Neural cell (in vitro differentiated cells): ENCODE measurements at regions not wholly inside any gene's neighbourhood (a gene's known extent, or its start where the extent isn't known, plus 50 kb on each side); places are given as distances from the start of the nearest gene placed in this dataset.
A peak's percentile ranks its signal among the peaks of the same experiment; 100 is the strongest.

Source experiments
- H2AFZ ChIP-seq: fragments of 200-600, 300-800 bp; sonication (generic), shearing (Covaris generic); 2 replicates; pipeline ENCODE4 v1.6.0; 2014; ENCODE audit warnings: low read depth, mild to moderate bottlenecking, antibody characterized with exemption, low read length, moderate library complexity
- H3F3A ChIP-seq: fragments of 200-600 bp; shearing (Covaris generic); 2 replicates; pipeline ENCODE4 v1.6.1; 2016; ENCODE audit warnings: mild to moderate bottlenecking, moderate library complexity, mixed read lengths, antibody characterized with exemption, low read length; ENCODE audit not compliant: insufficient read depth, poor library complexity, severe bottlenecking
- H3K27ac ChIP-seq: fragments of 200-600, 300-800 bp; sonication (generic), shearing (Covaris generic); 2 replicates; pipeline ENCODE4 v1.5.1; 2014; ENCODE audit warnings: mild to moderate bottlenecking, low read length, moderate library complexity
- H3K27me3 ChIP-seq: fragments of 300-800, 200-600 bp; sonication (generic), shearing (Covaris generic); 2 replicates; pipeline ENCODE4 v1.6.0; 2014; ENCODE audit warnings: mild to moderate bottlenecking, low read depth, low read length, moderate library complexity; ENCODE audit not compliant: insufficient read depth
- H3K36me3 ChIP-seq: fragments of 300-800, 200-600 bp; sonication (generic), shearing (Covaris generic); 2 replicates; pipeline ENCODE4 v1.5.1; 2014; ENCODE audit warnings: mild to moderate bottlenecking, antibody characterized with exemption, low read length, moderate library complexity; ENCODE audit not compliant: insufficient read depth
- H3K4me2 ChIP-seq: fragments of 300-800, 200-600 bp; sonication (generic), shearing (Covaris generic); 2 replicates; pipeline ENCODE4 v1.6.0; 2014; ENCODE audit warnings: mild to moderate bottlenecking, low read length
- H3K4me3 ChIP-seq: fragments of 300-800, 200-600 bp; sonication (generic), shearing (Covaris generic); 2 replicates; pipeline ENCODE4 v1.5.1; 2014; ENCODE audit warnings: mild to moderate bottlenecking, low read length, moderate library complexity
- H3K79me2 ChIP-seq: fragments of 200-600 bp; shearing (Covaris generic); replicated peaks from 2 replicates; pipeline ENCODE4 v1.6.0; 2014; ENCODE audit warnings: mild to moderate bottlenecking, low read length, moderate library complexity; ENCODE audit not compliant: insufficient read depth
- H3K9ac ChIP-seq: fragments of 300-800, 200-600 bp; sonication (generic), shearing (Covaris generic); 2 replicates; pipeline ENCODE4 v1.6.1; 2016; ENCODE audit warnings: mild to moderate bottlenecking, low read length, mixed read lengths
- H3K9me2 ChIP-seq: fragments of 200-600 bp; shearing (Covaris generic); 2 replicates; pipeline ENCODE4 v1.6.1; 2016; ENCODE audit warnings: mild to moderate bottlenecking, low read length, mixed read lengths; ENCODE audit not compliant: insufficient read depth
- H3K9me3 ChIP-seq: fragments of 200-600, 300-800 bp; sonication (generic), shearing (Covaris generic); 2 replicates; pipeline ENCODE4 v1.6.1; 2016; ENCODE audit warnings: mild to moderate bottlenecking, mixed run types, low read length, moderate library complexity, mixed read lengths
- H4K20me1 ChIP-seq: fragments of 200-600 bp; shearing (Covaris generic); 2 replicates; pipeline ENCODE4 v1.6.1; 2016; ENCODE audit warnings: mild to moderate bottlenecking, mixed run types; ENCODE audit not compliant: insufficient read depth
- EP300 ChIP-seq: fragments of 450-650 bp; conservative IDR thresholded peaks from 2 replicates; pipeline ENCODE4 v1.6.1; 2014; ENCODE audit warnings: antibody characterized with exemption, mild to moderate bottlenecking, moderate library complexity; ENCODE audit not compliant: poor library complexity, severe bottlenecking
- EZH2 ChIP-seq: fragments of 200-600, 300-800 bp; shearing (Covaris generic), sonication (generic); IDR thresholded peaks from 2 replicates; pipeline ENCODE4 v1.6.1; 2014; ENCODE audit warnings: antibody characterized with exemption, low read length, borderline replicate concordance, mild to moderate bottlenecking; ENCODE audit not compliant: insufficient read depth, poor library complexity, severe bottlenecking
- MXI1 ChIP-seq: fragments of 450-650 bp; conservative IDR thresholded peaks from 2 replicates; pipeline ENCODE4 v1.6.1; 2014; ENCODE audit warnings: antibody characterized with exemption, mild to moderate bottlenecking; ENCODE audit not compliant: poor library complexity, severe bottlenecking
- POLR2AphosphoS5 ChIP-seq: IDR thresholded peaks from 2 replicates; pipeline ENCODE4 v1.6.1; 2012
- RAD21 ChIP-seq: fragments of 450-650 bp; conservative IDR thresholded peaks from 2 replicates; pipeline ENCODE4 v1.6.1; 2014; ENCODE audit warnings: antibody characterized with exemption, mild to moderate bottlenecking, moderate library complexity
- SMC3 ChIP-seq: fragments of 450-650 bp; conservative IDR thresholded peaks from 2 replicates; pipeline ENCODE4 v1.6.1; 2014; ENCODE audit warnings: antibody characterized with exemption, mild to moderate bottlenecking, moderate library complexity; ENCODE audit not compliant: poor library complexity
- TAF1 ChIP-seq: IDR thresholded peaks from 2 replicates; pipeline ENCODE4 v1.6.1; 2012; ENCODE audit warnings: low read depth
- TF ChIP-seq, protein P1 (sequence below): fragments of 450-650 bp; IDR thresholded peaks from 2 replicates; pipeline ENCODE4 v1.5.1; 2014; ENCODE audit warnings: antibody characterized with exemption, mild to moderate bottlenecking, moderate library complexity; ENCODE audit not compliant: poor library complexity, severe bottlenecking
- TF ChIP-seq, protein P2 (sequence below): IDR thresholded peaks from 2 replicates; pipeline ENCODE4 v1.6.1; 2012; ENCODE audit warnings: borderline replicate concordance

DNA sequence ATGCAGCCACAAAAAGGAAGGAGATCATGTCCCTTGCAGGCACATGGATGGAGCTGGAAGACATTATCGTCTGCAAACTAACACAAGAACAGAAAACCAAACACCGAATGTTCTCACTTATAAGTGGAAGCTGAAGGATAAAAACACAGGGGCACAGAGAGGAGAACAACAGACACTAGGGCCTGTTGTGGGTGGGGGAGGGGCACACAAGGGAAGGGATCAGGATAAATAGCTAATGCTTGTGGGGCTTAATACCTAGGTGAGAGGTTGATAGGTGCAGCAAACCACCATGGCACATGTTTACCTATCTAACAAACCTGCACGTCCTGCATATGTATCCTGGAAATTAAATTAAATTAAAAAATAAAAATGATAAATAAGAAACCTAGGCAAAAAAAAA, 969.9 kb downstream of the TTLL7 start:
- H3K27ac ChIP-seq: peak overlapping the region; percentile 69
- H3K9me2 ChIP-seq: no peaks in the 10 kb centered on the region
- no peak overlapping the region for H3K4me2 ChIP-seq
- H3K79me2 ChIP-seq: no peaks in the 10 kb centered on the region
- no peak overlapping the region for H2AFZ ChIP-seq
- H3K27me3 ChIP-seq: no peaks in the 10 kb centered on the region
- no peak overlapping the region for H3K4me3 ChIP-seq
- no peak overlapping the region for H3K9ac ChIP-seq
- TF ChIP-seq EZH2 (no peak), MXI1 (no peak), POLR2AphosphoS5 (no peak), EP300 (no peak), TAF1 (no peak), RAD21 (no peak), SMC3 (no peak)
- TF ChIP-seq, protein P1, sequence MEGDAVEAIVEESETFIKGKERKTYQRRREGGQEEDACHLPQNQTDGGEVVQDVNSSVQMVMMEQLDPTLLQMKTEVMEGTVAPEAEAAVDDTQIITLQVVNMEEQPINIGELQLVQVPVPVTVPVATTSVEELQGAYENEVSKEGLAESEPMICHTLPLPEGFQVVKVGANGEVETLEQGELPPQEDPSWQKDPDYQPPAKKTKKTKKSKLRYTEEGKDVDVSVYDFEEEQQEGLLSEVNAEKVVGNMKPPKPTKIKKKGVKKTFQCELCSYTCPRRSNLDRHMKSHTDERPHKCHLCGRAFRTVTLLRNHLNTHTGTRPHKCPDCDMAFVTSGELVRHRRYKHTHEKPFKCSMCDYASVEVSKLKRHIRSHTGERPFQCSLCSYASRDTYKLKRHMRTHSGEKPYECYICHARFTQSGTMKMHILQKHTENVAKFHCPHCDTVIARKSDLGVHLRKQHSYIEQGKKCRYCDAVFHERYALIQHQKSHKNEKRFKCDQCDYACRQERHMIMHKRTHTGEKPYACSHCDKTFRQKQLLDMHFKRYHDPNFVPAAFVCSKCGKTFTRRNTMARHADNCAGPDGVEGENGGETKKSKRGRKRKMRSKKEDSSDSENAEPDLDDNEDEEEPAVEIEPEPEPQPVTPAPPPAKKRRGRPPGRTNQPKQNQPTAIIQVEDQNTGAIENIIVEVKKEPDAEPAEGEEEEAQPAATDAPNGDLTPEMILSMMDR: no peak
- TF ChIP-seq, protein P2, sequence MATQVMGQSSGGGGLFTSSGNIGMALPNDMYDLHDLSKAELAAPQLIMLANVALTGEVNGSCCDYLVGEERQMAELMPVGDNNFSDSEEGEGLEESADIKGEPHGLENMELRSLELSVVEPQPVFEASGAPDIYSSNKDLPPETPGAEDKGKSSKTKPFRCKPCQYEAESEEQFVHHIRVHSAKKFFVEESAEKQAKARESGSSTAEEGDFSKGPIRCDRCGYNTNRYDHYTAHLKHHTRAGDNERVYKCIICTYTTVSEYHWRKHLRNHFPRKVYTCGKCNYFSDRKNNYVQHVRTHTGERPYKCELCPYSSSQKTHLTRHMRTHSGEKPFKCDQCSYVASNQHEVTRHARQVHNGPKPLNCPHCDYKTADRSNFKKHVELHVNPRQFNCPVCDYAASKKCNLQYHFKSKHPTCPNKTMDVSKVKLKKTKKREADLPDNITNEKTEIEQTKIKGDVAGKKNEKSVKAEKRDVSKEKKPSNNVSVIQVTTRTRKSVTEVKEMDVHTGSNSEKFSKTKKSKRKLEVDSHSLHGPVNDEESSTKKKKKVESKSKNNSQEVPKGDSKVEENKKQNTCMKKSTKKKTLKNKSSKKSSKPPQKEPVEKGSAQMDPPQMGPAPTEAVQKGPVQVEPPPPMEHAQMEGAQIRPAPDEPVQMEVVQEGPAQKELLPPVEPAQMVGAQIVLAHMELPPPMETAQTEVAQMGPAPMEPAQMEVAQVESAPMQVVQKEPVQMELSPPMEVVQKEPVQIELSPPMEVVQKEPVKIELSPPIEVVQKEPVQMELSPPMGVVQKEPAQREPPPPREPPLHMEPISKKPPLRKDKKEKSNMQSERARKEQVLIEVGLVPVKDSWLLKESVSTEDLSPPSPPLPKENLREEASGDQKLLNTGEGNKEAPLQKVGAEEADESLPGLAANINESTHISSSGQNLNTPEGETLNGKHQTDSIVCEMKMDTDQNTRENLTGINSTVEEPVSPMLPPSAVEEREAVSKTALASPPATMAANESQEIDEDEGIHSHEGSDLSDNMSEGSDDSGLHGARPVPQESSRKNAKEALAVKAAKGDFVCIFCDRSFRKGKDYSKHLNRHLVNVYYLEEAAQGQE: no peak
- H3K9me3 ChIP-seq: no peaks in the 10 kb centered on the region
- H3F3A ChIP-seq: no peaks in the 10 kb centered on the region
- H4K20me1 ChIP-seq: no peaks in the 10 kb centered on the region
- H3K36me3 ChIP-seq: no peaks in the 10 kb centered on the region

DNA sequence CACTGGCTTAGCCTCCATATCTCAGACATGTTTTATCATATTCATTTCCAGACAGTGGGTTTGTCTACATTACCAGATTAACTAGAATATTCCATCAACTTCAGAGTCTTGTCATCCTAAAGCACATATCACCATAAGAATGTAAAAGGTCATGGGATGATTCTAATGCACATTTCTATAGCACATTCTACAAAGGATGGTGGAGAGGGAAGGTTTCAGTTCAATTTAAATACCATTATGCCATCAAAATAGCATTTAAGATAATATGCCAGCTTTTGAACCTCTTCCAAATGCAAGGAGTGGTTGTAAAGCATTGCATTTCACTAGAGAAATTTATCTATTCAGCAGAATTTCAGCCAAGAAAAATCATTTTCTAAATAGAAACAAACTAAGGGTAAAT, 970.5 kb downstream of the TTLL7 start:
- TF ChIP-seq EP300: peak; percentile 53
- TF ChIP-seq, protein P1: no peak
- no peak overlapping the region for H3K4me2 ChIP-seq

More for the DNA sequence above, 970.5 kb downstream of the TTLL7 start:
- no peak overlapping the region for H3K9ac ChIP-seq
- no peaks in the 10 kb centered on the region for H3K79me2 ChIP-seq
- no peaks in the 10 kb centered on the region for H3K9me3 ChIP-seq
- no peaks in the 10 kb centered on the region for H3K27me3 ChIP-seq
- H3K9me2 ChIP-seq: no peaks in the 10 kb centered on the region
- H3K36me3 ChIP-seq: no peaks in the 10 kb centered on the region
- H3K27ac ChIP-seq: peak overlapping the region; percentile 69
- H4K20me1 ChIP-seq: no peaks in the 10 kb centered on the region
- H3K4me3 ChIP-seq: no peak overlapping the region
- no peaks in the 10 kb centered on the region for H3F3A ChIP-seq
- H2AFZ ChIP-seq: no peak overlapping the region
